ENCODE measurements at regions not wholly inside any gene's neighbourhood (a gene's known extent, or its start where the extent isn't known, plus 50 kb on each side); places are given as distances from the start of the nearest gene placed in this dataset.

GRCh38 chr7:101739775-101740398 lies 77.5 kb upstream of the CUX1 start:
- Histone ChIP-seq H3K27ac (ENCODE audit: low read depth, low read length) (no peak overlapping the region), H3K79me2 (ENCODE audit: control insufficient read depth, insufficient read depth, low read length) (no peaks in the 10 kb centered on the region), H3K23ac (ENCODE audit: low read length) (no peak overlapping the region), H2BK5ac (ENCODE audit: low read length) (no peak overlapping the region), H3K4me1 (ENCODE audit: control insufficient read depth, low read depth, low read length) (peaks cover 2% of the 10 kb centered on the region), H3K79me1 (ENCODE audit: low read length) (no peaks in the 10 kb centered on the region), H3K4ac (ENCODE audit: low read depth, low read length) (no peak overlapping the region), H3K18ac (ENCODE audit: low read length) (no peak overlapping the region), H3K4me2 (ENCODE audit: low read length) (no peak overlapping the region), H2AK5ac (ENCODE audit: low read length) (no peak overlapping the region), H3K27me3 (ENCODE audit: insufficient read depth, low read length, poor library complexity) (no peaks in the 10 kb centered on the region), H4K8ac (ENCODE audit: low read depth, low read length) (no peak overlapping the region), H2BK15ac (replicated peaks; ENCODE audit: low read depth) (no peak overlapping the region), H4K5ac (ENCODE audit: low read length) (no peak overlapping the region), H3K56ac (ENCODE audit: low read length) (no peak overlapping the region), H3K4me3 (ENCODE audit: low read length) (no peak overlapping the region), H2BK120ac (ENCODE audit: low read depth, low read length) (no peak overlapping the region), H3K9ac (ENCODE audit: low read length) (no peak overlapping the region), H3K36me3 (ENCODE audit: control insufficient read depth, insufficient read depth, low read length) (no peaks in the 10 kb centered on the region)
- no peak for DNase-seq
- no CpG with 5 or more reads among the region's 5 CpGs for WGBS (ENCODE audit: extremely low coverage, insufficient coverage, low lambda C conversion rate)

GRCh38 chr7:101740981-101741725 lies 76.3 kb upstream of the CUX1 start:
- H3K4me3 ChIP-seq (ENCODE audit: low read length): no peak overlapping the region
- no peak for DNase-seq
- no CpG with 5 or more reads among the region's 9 CpGs for WGBS (ENCODE audit: extremely low coverage, insufficient coverage, low lambda C conversion rate)
- no peak overlapping the region for H3K18ac ChIP-seq (ENCODE audit: low read length)
- H2BK15ac ChIP-seq (replicated peaks; ENCODE audit: low read depth): no peak overlapping the region
- no peak overlapping the region for H3K27ac ChIP-seq (ENCODE audit: low read depth, low read length)
- H3K4ac ChIP-seq (ENCODE audit: low read depth, low read length): no peak overlapping the region
- no peaks in the 10 kb centered on the region for H3K27me3 ChIP-seq (ENCODE audit: insufficient read depth, low read length, poor library complexity)
- no peaks in the 10 kb centered on the region for H3K79me1 ChIP-seq (ENCODE audit: low read length)
- no peak overlapping the region for H3K4me2 ChIP-seq (ENCODE audit: low read length)
- no peaks in the 10 kb centered on the region for H3K79me2 ChIP-seq (ENCODE audit: control insufficient read depth, insufficient read depth, low read length)
- H3K23ac ChIP-seq (ENCODE audit: low read length): no peak overlapping the region
- H3K4me1 ChIP-seq (ENCODE audit: control insufficient read depth, low read depth, low read length): peaks cover 2% of the 10 kb centered on the region
- no peak overlapping the region for H3K9ac ChIP-seq (ENCODE audit: low read length)
- no peak overlapping the region for H4K5ac ChIP-seq (ENCODE audit: low read length)
- no peak overlapping the region for H3K56ac ChIP-seq (ENCODE audit: low read length)
- H4K8ac ChIP-seq (ENCODE audit: low read depth, low read length): no peak overlapping the region
- H2BK5ac ChIP-seq (ENCODE audit: low read length): no peak overlapping the region
- no peak overlapping the region for H2AK5ac ChIP-seq (ENCODE audit: low read length)
- no peak overlapping the region for H2BK120ac ChIP-seq (ENCODE audit: low read depth, low read length)
- H3K36me3 ChIP-seq (ENCODE audit: control insufficient read depth, insufficient read depth, low read length): no peaks in the 10 kb centered on the region

- Histone ChIP-seq H3K9ac (ENCODE audit: low read length) (peak overlapping the region; percentile 77), H2AK5ac (ENCODE audit: low read length) (no peak overlapping the region), H3K4me3 (ENCODE audit: low read length) (peak overlapping the region; percentile 55), H2BK120ac (ENCODE audit: low read depth, low read length) (no peak overlapping the region), H3K4me2 (ENCODE audit: low read length) (peak overlapping the region; percentile 81), H4K8ac (ENCODE audit: low read depth, low read length) (no peak overlapping the region), H3K56ac (ENCODE audit: low read length) (peak overlapping the region; percentile 91), H3K36me3 (ENCODE audit: control insufficient read depth, insufficient read depth, low read length) (no peaks in the 10 kb centered on the region), H3K27me3 (ENCODE audit: insufficient read depth, low read length, poor library complexity) (no peaks in the 10 kb centered on the region), H2BK5ac (ENCODE audit: low read length) (no peak overlapping the region), H3K79me2 (ENCODE audit: control insufficient read depth, insufficient read depth, low read length) (no peaks in the 10 kb centered on the region), H3K4me1 (ENCODE audit: control insufficient read depth, low read depth, low read length) (peaks cover 2% of the 10 kb centered on the region), H2BK15ac (replicated peaks; ENCODE audit: low read depth) (no peak overlapping the region), H3K79me1 (ENCODE audit: low read length) (no peaks in the 10 kb centered on the region), H4K5ac (ENCODE audit: low read length) (no peak overlapping the region), H3K23ac (ENCODE audit: low read length) (no peak overlapping the region), H3K4ac (ENCODE audit: low read depth, low read length) (peak overlapping the region; percentile 56), H3K18ac (ENCODE audit: low read length) (peak overlapping the region; percentile 83), H3K27ac (ENCODE audit: low read depth, low read length) (no peak overlapping the region)
- peak; percentile 75 for DNase-seq
- no CpG with 5 or more reads among the region's 60 CpGs for WGBS (ENCODE audit: extremely low coverage, insufficient coverage, low lambda C conversion rate)
These were observed 74.0 kb upstream of the CUX1 start for GRCh38 chr7:101743241-101743994.

GRCh38 chr7:101743995-101744360 lies 73.4 kb upstream of the CUX1 start:
- peak overlapping the region; percentile 77 for H3K9ac ChIP-seq (ENCODE audit: low read length)
- H3K27ac ChIP-seq (ENCODE audit: low read depth, low read length): no peak overlapping the region
- no peaks in the 10 kb centered on the region for H3K36me3 ChIP-seq (ENCODE audit: control insufficient read depth, insufficient read depth, low read length)
- peak overlapping the region; percentile 89 for H2BK5ac ChIP-seq (ENCODE audit: low read length)
- peak overlapping the region; percentile 56 for H3K4ac ChIP-seq (ENCODE audit: low read depth, low read length)
- peaks cover 2% of the 10 kb centered on the region for H3K4me1 ChIP-seq (ENCODE audit: control insufficient read depth, low read depth, low read length)
- H3K23ac ChIP-seq (ENCODE audit: low read length): no peak overlapping the region
- DNase-seq: peak; percentile 71
- no peaks in the 10 kb centered on the region for H3K27me3 ChIP-seq (ENCODE audit: insufficient read depth, low read length, poor library complexity)
- WGBS (ENCODE audit: extremely low coverage, insufficient coverage, low lambda C conversion rate): no CpG with 5 or more reads among the region's 12 CpGs
- peak overlapping the region; percentile 83 for H3K18ac ChIP-seq (ENCODE audit: low read length)
- H4K5ac ChIP-seq (ENCODE audit: low read length): no peak overlapping the region
- peak overlapping the region; percentile 81 for H3K4me2 ChIP-seq (ENCODE audit: low read length)
- no peak overlapping the region for H4K8ac ChIP-seq (ENCODE audit: low read depth, low read length)
- H2AK5ac ChIP-seq (ENCODE audit: low read length): no peak overlapping the region
- no peak overlapping the region for H2BK120ac ChIP-seq (ENCODE audit: low read depth, low read length)
- H2BK15ac ChIP-seq (replicated peaks; ENCODE audit: low read depth): no peak overlapping the region
- peak overlapping the region; percentile 91 for H3K56ac ChIP-seq (ENCODE audit: low read length)
- H3K79me2 ChIP-seq (ENCODE audit: control insufficient read depth, insufficient read depth, low read length): no peaks in the 10 kb centered on the region
- no peaks in the 10 kb centered on the region for H3K79me1 ChIP-seq (ENCODE audit: low read length)
- no peak overlapping the region for H3K4me3 ChIP-seq (ENCODE audit: low read length)

GRCh38 chr7:101744588-101744987 lies 72.8 kb upstream of the CUX1 start:
- no peak for DNase-seq
- H2BK5ac ChIP-seq (ENCODE audit: low read length): no peak overlapping the region
- peak overlapping the region; percentile 59 for H3K56ac ChIP-seq (ENCODE audit: low read length)
- 100% methylated on average over 1 of the region's 5 CpGs for WGBS (ENCODE audit: extremely low coverage, insufficient coverage, low lambda C conversion rate)
- H4K5ac ChIP-seq (ENCODE audit: low read length): no peak overlapping the region
- no peak overlapping the region for H3K23ac ChIP-seq (ENCODE audit: low read length)
- peaks cover 2% of the 10 kb centered on the region for H3K4me1 ChIP-seq (ENCODE audit: control insufficient read depth, low read depth, low read length)
- H3K9ac ChIP-seq (ENCODE audit: low read length): no peak overlapping the region
- no peak overlapping the region for H3K27ac ChIP-seq (ENCODE audit: low read depth, low read length)
- no peak overlapping the region for H2AK5ac ChIP-seq (ENCODE audit: low read length)
- H3K4me3 ChIP-seq (ENCODE audit: low read length): no peak overlapping the region
- H2BK120ac ChIP-seq (ENCODE audit: low read depth, low read length): peak overlapping the region; percentile 86
- no peak overlapping the region for H2BK15ac ChIP-seq (replicated peaks; ENCODE audit: low read depth)
- no peaks in the 10 kb centered on the region for H3K79me2 ChIP-seq (ENCODE audit: control insufficient read depth, insufficient read depth, low read length)
- no peaks in the 10 kb centered on the region for H3K27me3 ChIP-seq (ENCODE audit: insufficient read depth, low read length, poor library complexity)
- H4K8ac ChIP-seq (ENCODE audit: low read depth, low read length): no peak overlapping the region
- no peaks in the 10 kb centered on the region for H3K36me3 ChIP-seq (ENCODE audit: control insufficient read depth, insufficient read depth, low read length)
- no peak overlapping the region for H3K18ac ChIP-seq (ENCODE audit: low read length)
- H3K4me2 ChIP-seq (ENCODE audit: low read length): no peak overlapping the region
- no peaks in the 10 kb centered on the region for H3K79me1 ChIP-seq (ENCODE audit: low read length)
- peak overlapping the region; percentile 17 for H3K4ac ChIP-seq (ENCODE audit: low read depth, low read length)

All from mesendoderm (in vitro differentiated cells).